CD4-positive, CD25-positive, alpha-beta regulatory T cell (primary cell): ENCODE measurements at regions not wholly inside any gene's neighbourhood (a gene's known extent, or its start where the extent isn't known, plus 50 kb on each side); places are given as distances from the start of the nearest gene placed in this dataset.

Experiments
- ATAC-seq, 2 donors: fragments of 150-1000 bp; cut with Tn5 transposase; one replicate each; pipeline ENCODE4 v1.10.0; 2021; ENCODE audit warnings: low read depth in 2 of 2, moderate number of reproducible peaks in 2 of 2, moderate library complexity in 1 of 2
- DNase-seq, 3 donors: peaks; one replicate each; pipeline versions ENCODE4 v3.0.0 to v3.0.0-alpha.2; 2012 to 2022; ENCODE audit warnings: mixed read lengths in 1 of 3
- H3K27ac ChIP-seq: one replicate; pipeline ENCODE4 v1.7.0; 2013; ENCODE audit warnings: mild to moderate bottlenecking, low read length; ENCODE audit not compliant: insufficient read depth, poor library complexity, severe bottlenecking
- H3K27me3 ChIP-seq: one replicate; pipeline ENCODE4 v1.7.0; 2013; ENCODE audit warnings: low read length; ENCODE audit not compliant: control insufficient read depth, insufficient read depth
- H3K36me3 ChIP-seq: one replicate; pipeline ENCODE4 v1.7.0; 2013; ENCODE audit warnings: mild to moderate bottlenecking, low read length, moderate library complexity; ENCODE audit not compliant: control insufficient read depth, insufficient read depth
- H3K4me1 ChIP-seq: 2 replicates; pipeline ENCODE4 v1.7.0; 2013; ENCODE audit warnings: mild to moderate bottlenecking, low read length; ENCODE audit not compliant: insufficient read depth, control insufficient read depth, poor library complexity, severe bottlenecking
- H3K4me3 ChIP-seq: one replicate; pipeline ENCODE4 v1.7.0; 2013; ENCODE audit warnings: low read depth, mild to moderate bottlenecking, low read length, moderate library complexity
- H3K9me3 ChIP-seq, 2 experiments: 1 replicate in 1 of 2; 2 replicates in 1 of 2; pipeline ENCODE4 v1.7.0; 2013; ENCODE audit warnings: low read length in 2 of 2, mild to moderate bottlenecking in 1 of 2, moderate library complexity in 1 of 2; ENCODE audit not compliant: control insufficient read depth in 2 of 2
- H3K27ac Mint-ChIP-seq, 3 donors: one replicate each; pipeline ENCODE4 v1.8.0; 2020 to 2022; ENCODE audit warnings: mild to moderate bottlenecking in 3 of 3, mixed read lengths in 3 of 3, moderate library complexity in 2 of 3
- H3K27me3 Mint-ChIP-seq: one replicate; pipeline ENCODE4 v1.8.0; 2022; ENCODE audit warnings: mild to moderate bottlenecking, mixed read lengths
- H3K36me3 Mint-ChIP-seq: one replicate; pipeline ENCODE4 v1.8.0; 2020; ENCODE audit warnings: mixed read lengths
- H3K4me1 Mint-ChIP-seq, 4 donors: one replicate each; pipeline ENCODE4 v1.8.0; 2020 to 2022; ENCODE audit warnings: mixed read lengths in 4 of 4, mild to moderate bottlenecking in 1 of 4
- H3K4me3 Mint-ChIP-seq, 4 donors: one replicate each; pipeline ENCODE4 v1.8.0; 2020 to 2022; ENCODE audit warnings: mild to moderate bottlenecking in 4 of 4, mixed read lengths in 4 of 4, moderate library complexity in 3 of 4
- H3K9me3 Mint-ChIP-seq, 7 donors: one replicate each; pipeline ENCODE4 v1.8.0; 2020 to 2022; ENCODE audit warnings: mixed read lengths in 7 of 7, mild to moderate bottlenecking in 3 of 7, moderate library complexity in 2 of 7

GRCh38 chr1:224863486-224863885, 66.0 kb upstream of the DNAH14 start:
- Histone ChIP-seq H3K27ac (no peak overlapping the region), H3K9me3 (peaks cover 0 to 2% of the 10 kb centered on the region in 2 experiments), H3K27me3 (no peaks in the 10 kb centered on the region), H3K4me1 (no peaks in the 10 kb centered on the region), H3K36me3 (no peaks in the 10 kb centered on the region), H3K4me3 (no peak overlapping the region)
- H3K27ac Mint-ChIP-seq = no peak overlapping the region
- no peaks in the 10 kb centered on the region for H3K36me3 Mint-ChIP-seq
- H3K27me3 Mint-ChIP-seq = peaks cover 17% of the 10 kb centered on the region
- H3K4me1 Mint-ChIP-seq = no peaks in the 10 kb centered on the region
- peaks cover 0 to 12% (median 3%) of the 10 kb centered on the region in 7 donors for H3K9me3 Mint-ChIP-seq
- DNase-seq (no peak), ATAC-seq (no peak)
- H3K4me3 Mint-ChIP-seq = no peak overlapping the region

- Histone ChIP-seq H3K36me3 (no peaks in the 10 kb centered on the region), H3K27me3 (no peaks in the 10 kb centered on the region), H3K9me3 (peaks cover 0 to 2% of the 10 kb centered on the region in 2 experiments), H3K4me3 (no peak overlapping the region), H3K27ac (no peak overlapping the region), H3K4me1 (no peaks in the 10 kb centered on the region)
- ATAC-seq (no peak), DNase-seq (no peak)
- H3K27me3 Mint-ChIP-seq = peaks cover 15% of the 10 kb centered on the region
- H3K4me1 Mint-ChIP-seq = no peaks in the 10 kb centered on the region
- peak overlapping the region in 1 of 4 donors; percentile 43 for H3K4me3 Mint-ChIP-seq
- no peak overlapping the region for H3K27ac Mint-ChIP-seq
- peaks cover 0 to 12% (median 3%) of the 10 kb centered on the region in 7 donors for H3K9me3 Mint-ChIP-seq
- H3K36me3 Mint-ChIP-seq = no peaks in the 10 kb centered on the region
Measured at GRCh38 chr1:224864006-224864405, 65.5 kb upstream of the DNAH14 start.

- Mint-ChIP-seq H3K36me3 (no peaks in the 10 kb centered on the region), H3K27me3 (peaks cover 15% of the 10 kb centered on the region), H3K27ac (no peak overlapping the region), H3K4me1 (no peaks in the 10 kb centered on the region), H3K4me3 (no peak overlapping the region), H3K9me3 (peaks cover 0 to 12% (median 3%) of the 10 kb centered on the region in 7 donors)
- H3K4me3 ChIP-seq = no peak overlapping the region
- no peaks in the 10 kb centered on the region for H3K27me3 ChIP-seq
- H3K4me1 ChIP-seq = no peaks in the 10 kb centered on the region
- H3K9me3 ChIP-seq = peaks cover 0 to 2% of the 10 kb centered on the region in 2 experiments
- no peaks in the 10 kb centered on the region for H3K36me3 ChIP-seq
- H3K27ac ChIP-seq = no peak overlapping the region
- DNase-seq (no peak), ATAC-seq (no peak)
Measured at GRCh38 chr1:224865510-224865909, 64.0 kb upstream of the DNAH14 start.

GRCh38 chr1:224866940-224867339, 62.5 kb upstream of the DNAH14 start:
- Histone ChIP-seq H3K27me3 (no peaks in the 10 kb centered on the region), H3K4me1 (no peaks in the 10 kb centered on the region), H3K36me3 (no peaks in the 10 kb centered on the region), H3K4me3 (no peak overlapping the region), H3K27ac (no peak overlapping the region), H3K9me3 (peaks cover 0 to 2% of the 10 kb centered on the region in 2 experiments)
- ATAC-seq (no peak), DNase-seq (no peak)
- Mint-ChIP-seq H3K36me3 (no peaks in the 10 kb centered on the region), H3K27ac (no peak overlapping the region), H3K4me3 (no peak overlapping the region), H3K27me3 (peaks cover 10% of the 10 kb centered on the region), H3K9me3 (peaks cover 0 to 12% (median 3%) of the 10 kb centered on the region in 7 donors), H3K4me1 (no peaks in the 10 kb centered on the region)

GRCh38 chr1:224867715-224868114, 61.8 kb upstream of the DNAH14 start:
- Mint-ChIP-seq H3K27me3 (peaks cover 7% of the 10 kb centered on the region), H3K27ac (no peak overlapping the region), H3K36me3 (no peaks in the 10 kb centered on the region), H3K9me3 (peaks cover 0 to 12% (median 3%) of the 10 kb centered on the region in 7 donors), H3K4me1 (no peaks in the 10 kb centered on the region), H3K4me3 (no peak overlapping the region)
- Histone ChIP-seq H3K4me3 (no peak overlapping the region), H3K9me3 (peaks cover 0 to 2% of the 10 kb centered on the region in 2 experiments), H3K4me1 (no peaks in the 10 kb centered on the region), H3K36me3 (no peaks in the 10 kb centered on the region), H3K27ac (no peak overlapping the region), H3K27me3 (no peaks in the 10 kb centered on the region)
- no peak for ATAC-seq
- no peak for DNase-seq

GRCh38 chr1:224872832-224873433, 56.5 kb upstream of the DNAH14 start:
- ATAC-seq = no peak
- no peaks in the 10 kb centered on the region for H3K27me3 Mint-ChIP-seq
- H3K4me3 Mint-ChIP-seq = no peak overlapping the region
- peaks cover 0 to 2% (median 0%) of the 10 kb centered on the region in 7 donors for H3K9me3 Mint-ChIP-seq
- no peak overlapping the region for H3K27ac Mint-ChIP-seq
- no peaks in the 10 kb centered on the region for H3K36me3 ChIP-seq
- peaks cover 5% of the 10 kb centered on the region for H3K27me3 ChIP-seq
- H3K27ac ChIP-seq = no peak overlapping the region
- H3K9me3 ChIP-seq = no peaks in the 10 kb centered on the region
- no peak for DNase-seq
- no peaks in the 10 kb centered on the region for H3K4me1 Mint-ChIP-seq
- H3K4me3 ChIP-seq = no peak overlapping the region
- H3K4me1 ChIP-seq = no peaks in the 10 kb centered on the region
- H3K36me3 Mint-ChIP-seq = no peaks in the 10 kb centered on the region

GRCh38 chr1:224873434-224874369, 55.8 kb upstream of the DNAH14 start:
- H3K27me3 ChIP-seq = peaks cover 5% of the 10 kb centered on the region
- Mint-ChIP-seq H3K36me3 (no peaks in the 10 kb centered on the region), H3K4me3 (no peak overlapping the region), H3K9me3 (no peaks in the 10 kb centered on the region), H3K4me1 (no peaks in the 10 kb centered on the region), H3K27ac (no peak overlapping the region), H3K27me3 (no peaks in the 10 kb centered on the region)
- ATAC-seq (no peak), DNase-seq (no peak)
- no peaks in the 10 kb centered on the region for H3K9me3 ChIP-seq
- no peaks in the 10 kb centered on the region for H3K4me1 ChIP-seq
- H3K36me3 ChIP-seq = no peaks in the 10 kb centered on the region
- H3K27ac ChIP-seq = no peak overlapping the region
- H3K4me3 ChIP-seq = no peak overlapping the region
